ENCODE measurements at regions not wholly inside any gene's neighbourhood (a gene's known extent, or its start where the extent isn't known, plus 50 kb on each side); places are given as distances from the start of the nearest gene placed in this dataset.

DNA sequence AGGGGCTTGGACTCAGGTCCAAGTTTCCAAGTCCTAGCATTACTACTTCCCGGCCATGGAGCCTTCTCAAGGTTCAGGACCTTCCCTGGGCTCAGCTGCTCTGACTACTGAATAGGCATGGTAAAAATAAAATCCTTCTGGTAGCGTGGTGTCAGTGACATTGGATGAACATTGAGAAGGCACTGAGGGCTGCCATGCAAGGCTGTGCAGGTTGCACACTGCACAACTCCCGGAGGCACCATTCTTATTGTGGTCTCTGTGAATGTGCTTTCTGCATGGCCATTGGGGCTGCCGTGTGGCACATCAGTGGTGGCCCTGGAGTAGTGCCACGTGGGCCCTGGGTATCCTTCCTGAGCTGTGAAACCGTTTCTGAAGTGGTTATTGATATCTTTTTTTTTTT lies 250.2 kb upstream of the CIBAR2 start:
- DNase-seq (ENCODE audit: low read depth) = no peak

- no peak for DNase-seq (ENCODE audit: low read depth)
Measured at GRCh38 chr16:85363427-85363826, 249.7 kb upstream of the GSE1 start.

GRCh38 chr16:85363881-85364280 lies 249.2 kb upstream of the GSE1 start:
- DNase-seq (ENCODE audit: low read depth) = no peak

DNA sequence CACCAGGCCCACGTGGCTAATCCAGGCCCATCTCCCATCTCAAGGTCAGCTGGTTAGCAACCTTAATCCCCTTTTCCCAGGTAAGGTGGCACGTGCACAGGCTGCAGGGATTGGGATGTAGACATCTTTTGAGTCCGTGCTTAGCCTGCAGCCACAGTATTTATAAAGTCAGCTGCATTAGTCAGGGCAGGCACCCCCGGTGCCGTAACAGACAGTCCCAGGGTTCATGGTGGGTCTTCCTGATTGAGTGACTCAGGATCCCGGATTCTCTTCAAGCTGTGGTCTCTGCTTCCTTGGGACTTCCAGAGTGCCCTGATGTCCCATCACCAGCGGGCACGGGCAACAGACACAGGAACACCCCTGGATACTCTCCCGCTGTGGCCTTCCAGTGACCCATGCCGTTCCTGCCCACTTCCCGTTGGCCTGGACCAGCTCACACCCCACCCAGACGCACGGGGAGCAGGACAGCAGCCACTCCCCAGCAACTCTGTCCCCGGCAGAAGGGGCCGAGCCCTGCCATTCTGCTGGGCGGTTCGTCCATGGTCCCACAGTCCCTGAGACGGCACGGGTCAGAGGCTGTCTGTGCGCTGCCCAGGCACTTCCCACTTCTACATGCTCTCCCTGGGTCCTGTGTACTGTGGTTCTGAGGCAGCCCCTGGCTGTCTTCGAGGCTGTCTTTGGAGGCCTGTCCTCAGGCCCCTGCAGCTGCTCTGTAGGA lies 248.6 kb upstream of the GSE1 start:
- DNase-seq (ENCODE audit: low read depth) = no peak

DNA sequence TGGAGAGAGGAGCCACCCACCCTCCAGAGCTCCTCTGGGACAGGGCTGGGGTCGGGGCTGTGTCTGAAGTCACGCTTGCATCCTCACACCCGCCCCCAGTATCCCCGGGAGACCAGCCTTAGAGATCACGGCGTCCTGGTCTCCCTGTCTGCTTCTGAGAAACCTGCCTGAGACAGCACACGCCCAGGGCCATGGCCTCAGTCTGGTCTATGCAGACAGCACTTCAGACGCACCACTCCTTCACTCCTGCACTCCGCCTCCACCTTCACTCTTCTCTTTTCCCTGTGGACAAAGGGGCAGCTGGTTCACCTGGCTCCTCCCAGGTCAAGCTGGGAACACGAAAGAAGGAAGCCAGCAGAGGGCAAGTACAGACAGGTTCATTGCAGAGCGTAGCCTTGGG lies 248.0 kb upstream of the GSE1 start:
- no peak for DNase-seq (ENCODE audit: low read depth)

DNA sequence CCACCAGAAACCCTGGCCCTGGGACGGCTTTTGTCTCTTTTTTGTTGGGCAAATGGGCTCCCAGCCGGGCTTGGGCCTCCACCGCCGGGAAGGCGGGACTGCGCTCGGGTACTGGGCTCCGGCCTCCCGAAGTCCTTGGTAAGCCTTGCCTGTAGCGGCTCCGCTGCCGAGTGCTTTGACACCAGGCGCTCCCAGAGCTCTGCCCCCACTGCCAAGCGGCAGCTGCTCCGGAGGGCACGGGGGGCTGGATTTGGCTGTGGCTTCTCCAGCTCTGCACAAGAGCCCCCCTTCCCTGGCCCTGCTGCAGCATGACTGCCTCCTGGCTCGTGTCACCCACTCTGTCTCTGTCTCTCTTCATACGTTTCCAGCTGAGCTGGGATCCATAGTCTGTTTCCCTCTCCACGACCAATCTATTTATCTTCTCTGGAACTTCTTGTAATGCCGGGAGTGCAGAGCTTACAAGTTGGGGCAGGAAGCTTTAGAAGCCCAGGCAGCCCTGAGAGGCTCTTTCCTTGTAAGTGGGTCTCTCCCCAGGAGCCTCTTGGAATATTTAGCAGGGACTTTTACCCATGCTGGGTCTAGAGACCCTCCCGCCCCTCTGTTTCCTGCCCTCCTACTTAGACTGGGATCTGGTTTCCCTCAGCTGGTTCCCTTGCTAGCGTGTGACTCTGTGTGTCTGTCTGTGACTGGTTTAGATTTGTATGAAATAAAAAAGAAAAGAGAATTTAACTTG lies 246.9 kb upstream of the GSE1 start:
- DNase-seq (ENCODE audit: low read depth) = no peak

DNA sequence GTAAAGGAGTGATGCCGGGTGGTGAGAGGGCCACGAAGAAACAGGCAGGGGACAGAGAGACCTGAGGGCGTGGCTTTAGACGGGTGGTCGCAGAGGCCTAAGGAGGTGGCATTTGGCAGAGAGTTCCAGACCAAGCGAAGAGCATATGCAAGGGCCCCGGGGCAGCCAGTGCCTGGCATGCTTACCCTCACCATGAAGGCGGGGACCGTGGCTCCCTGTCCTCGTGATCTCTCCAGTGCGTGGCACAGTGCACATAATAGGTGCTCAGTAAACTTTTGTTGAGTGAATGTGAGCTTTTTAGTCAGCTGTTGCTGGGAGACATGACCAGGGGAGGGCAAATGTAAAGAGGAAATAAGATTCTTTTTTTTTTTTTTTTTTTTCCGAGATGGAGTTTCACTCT lies 245.6 kb upstream of the GSE1 start:
- no peak for DNase-seq (ENCODE audit: low read depth)

DNA sequence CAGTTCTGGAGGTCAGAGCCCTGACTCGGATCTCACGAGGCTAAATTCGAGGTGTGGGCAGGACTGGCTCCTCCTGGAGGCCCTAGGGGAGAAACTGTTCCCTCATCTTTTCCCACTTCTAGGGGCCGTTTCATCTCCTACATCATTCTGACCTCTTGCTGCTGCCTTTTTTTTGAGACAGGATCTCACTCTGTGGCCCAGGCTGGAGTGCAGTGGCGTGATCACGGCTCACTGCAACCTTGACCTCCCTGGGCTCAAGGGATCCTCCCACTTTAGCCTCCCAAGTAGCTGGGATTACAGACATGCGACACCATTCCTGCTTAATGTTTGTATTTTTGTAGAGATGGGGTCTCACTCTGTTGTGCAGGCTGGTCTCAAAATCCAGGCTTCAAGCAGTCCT lies 244.1 kb upstream of the GSE1 start:
- no peak for DNase-seq (ENCODE audit: low read depth)

DNA sequence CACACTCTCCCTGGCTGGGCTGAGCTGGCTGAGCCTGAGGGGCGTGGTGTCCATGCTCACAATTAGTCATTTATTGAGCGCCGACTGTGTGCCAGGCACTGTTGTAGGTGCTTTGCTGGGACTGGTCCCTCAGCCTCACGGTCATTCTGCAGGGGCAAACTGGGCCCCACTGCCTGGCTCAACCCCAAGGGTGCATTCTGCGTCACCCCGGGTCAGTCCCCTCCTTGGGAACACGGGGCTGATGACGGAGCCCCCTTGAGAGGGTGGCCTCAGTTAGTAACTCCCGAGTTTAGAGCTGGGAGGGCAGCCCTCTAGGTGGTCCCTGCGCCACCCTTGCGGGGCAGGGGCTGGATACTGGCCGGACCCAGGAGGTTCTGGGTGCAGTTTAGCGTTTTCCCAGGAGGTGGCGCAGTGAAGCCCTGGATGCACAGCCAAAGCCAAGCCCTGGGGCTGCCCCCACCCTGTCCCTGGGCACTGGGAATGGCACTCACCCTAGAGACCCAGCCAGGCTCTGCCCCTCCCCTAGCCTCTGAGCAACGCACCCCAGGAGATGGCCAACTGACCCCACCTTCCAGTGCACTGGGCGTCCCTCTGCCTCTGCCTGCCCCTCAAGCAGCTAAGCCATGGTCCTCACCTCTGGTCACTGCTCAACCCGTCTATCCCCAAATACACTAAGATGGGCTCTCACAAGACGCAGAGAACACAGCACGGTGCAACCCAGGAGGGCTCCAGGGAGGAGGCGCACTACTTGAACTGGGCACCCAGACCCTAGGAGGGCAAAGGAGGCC lies 243.2 kb upstream of the GSE1 start:
- no peak for DNase-seq (ENCODE audit: low read depth)

DNA sequence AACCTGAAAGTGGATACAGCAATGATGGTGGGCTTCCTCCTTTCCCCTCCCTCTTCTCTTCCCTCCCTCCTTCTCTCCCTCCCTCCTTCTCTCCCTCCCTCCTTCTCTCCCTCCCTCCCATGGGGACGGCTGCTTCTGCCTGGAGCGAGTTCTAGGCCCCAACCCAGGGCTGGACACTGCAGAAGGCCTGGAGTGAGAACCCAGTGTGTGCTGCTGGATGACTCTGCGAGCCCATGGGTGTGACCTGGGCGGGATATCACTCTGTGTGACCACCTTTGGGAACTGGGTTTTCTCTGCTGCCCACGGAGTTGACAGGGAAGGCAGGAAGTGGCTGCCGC lies 242.6 kb upstream of the GSE1 start:
- DNase-seq (ENCODE audit: low read depth) = no peak

- no peak for DNase-seq (ENCODE audit: low read depth)
Measured at GRCh38 chr16:85370881-85371651, 242.1 kb upstream of the GSE1 start.

GRCh38 chr16:85371948-85372347 lies 241.2 kb upstream of the GSE1 start:
- DNase-seq (ENCODE audit: low read depth) = no peak

DNA sequence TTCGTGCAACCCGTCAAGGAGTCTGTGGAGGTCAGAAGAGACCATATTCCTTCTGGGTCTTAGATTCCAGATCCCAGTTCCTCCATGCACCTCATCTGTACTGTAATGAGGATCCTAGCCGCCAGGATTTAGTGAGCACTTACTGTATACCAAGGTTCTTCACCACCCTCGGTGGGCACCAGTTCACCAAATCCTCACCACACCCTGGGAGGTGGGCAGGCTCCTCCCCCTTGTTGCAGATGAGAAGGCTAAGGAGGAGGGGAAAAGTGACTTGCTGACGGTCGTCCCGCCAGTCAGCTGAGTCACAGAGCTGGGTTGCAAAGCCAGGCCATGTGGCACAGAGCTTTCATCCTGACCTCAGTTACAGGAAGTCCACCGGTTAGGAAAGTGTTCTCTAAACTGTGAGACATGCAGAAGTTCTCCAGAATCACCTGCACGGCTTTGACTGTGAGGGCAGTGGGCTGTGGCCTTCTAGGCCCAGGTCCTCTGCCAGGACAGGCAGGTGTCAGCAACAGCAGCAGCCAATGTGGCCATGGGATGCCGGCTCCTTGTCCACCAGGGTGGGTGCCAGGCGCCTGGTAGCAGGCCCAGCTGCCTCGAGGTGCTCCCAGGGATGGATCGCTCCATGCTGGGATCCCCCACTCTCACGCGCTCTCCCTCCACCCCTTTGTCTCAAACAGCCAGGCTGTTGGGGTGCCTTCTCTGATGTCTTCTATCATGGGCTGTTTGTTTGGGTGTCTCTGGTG lies 240.3 kb upstream of the GSE1 start:
- no peak for DNase-seq (ENCODE audit: low read depth)

DNA sequence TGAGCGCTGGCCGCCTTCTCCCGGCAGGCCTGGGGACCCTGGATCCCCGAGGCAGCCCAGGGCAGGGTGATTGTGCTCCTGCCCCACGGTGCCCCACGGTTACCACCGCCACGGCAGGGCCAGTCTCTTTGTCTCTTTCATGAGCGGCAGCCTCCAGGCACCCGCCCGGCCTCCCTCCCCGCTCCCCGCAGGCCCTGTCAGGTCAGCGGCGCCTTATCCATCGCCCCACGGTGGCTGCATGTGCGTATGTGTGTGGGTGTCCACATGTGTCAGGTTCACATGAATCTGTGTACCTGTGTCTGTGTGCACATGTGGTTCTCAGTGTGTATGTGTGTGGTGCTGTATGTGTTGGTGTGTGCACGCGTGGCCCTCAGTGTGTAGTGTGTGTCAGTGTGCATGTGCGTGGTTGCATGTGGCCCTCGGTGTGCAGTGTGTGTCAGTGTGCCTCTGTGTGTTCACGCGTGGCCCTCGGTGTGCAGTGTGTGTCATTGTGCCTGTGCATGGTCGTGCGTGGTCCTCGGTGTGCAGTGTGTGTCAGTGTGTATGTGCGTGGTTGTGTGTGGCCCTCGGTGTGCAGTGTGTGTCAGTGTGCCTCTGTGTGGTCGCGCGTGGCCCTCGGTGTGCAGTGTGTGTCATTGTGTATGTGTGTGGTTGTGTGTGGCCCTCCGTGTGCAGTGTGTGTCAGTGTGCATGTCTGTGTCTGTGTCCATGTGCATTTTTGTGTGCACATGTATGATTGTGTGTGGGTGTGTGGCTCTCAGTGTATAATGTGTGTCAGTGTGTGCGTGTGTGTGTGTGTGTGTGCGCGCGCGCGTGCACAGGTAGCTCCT lies 239.2 kb upstream of the GSE1 start:
- DNase-seq (ENCODE audit: low read depth) = no peak

DNA sequence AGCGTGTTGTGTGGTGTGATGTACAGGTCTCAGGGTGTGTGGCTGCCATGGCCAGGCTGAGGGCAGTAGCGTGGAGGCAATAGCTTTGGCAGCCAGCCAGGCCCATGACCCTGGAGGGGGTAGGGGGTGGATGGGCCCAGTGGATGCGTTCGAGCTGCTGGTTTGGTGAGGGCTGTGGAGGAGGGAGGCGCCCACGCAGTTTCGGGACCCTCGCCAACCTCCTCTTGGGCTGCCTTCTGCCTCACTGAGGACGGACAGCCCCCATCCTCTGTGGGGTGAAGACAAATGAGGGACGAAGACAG lies 238.6 kb upstream of the GSE1 start:
- DNase-seq (ENCODE audit: low read depth) = no peak

DNA sequence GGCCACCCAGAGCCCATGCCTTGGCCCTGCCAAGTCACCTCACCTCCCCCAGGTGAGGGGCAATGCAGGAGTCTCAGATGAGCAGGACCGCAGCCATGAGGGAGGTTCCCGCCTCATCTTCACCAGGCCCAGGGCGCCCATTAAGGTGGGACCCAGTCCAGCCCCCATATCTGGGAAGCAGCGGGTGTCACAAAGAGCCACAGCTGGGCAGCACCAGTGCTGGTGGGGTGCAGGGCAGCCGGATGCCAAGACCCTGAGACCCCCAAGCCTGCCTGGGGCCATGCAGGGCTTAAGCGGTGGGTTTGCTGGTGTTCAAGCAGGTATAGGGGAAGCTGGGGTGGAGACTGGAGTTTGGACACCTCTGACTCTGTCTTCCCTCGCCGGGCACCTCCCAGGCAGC lies 237.8 kb upstream of the GSE1 start:
- no peak for DNase-seq (ENCODE audit: low read depth)

GRCh38 chr16:85376292-85377095 lies 236.6 kb upstream of the GSE1 start:
- no peak for DNase-seq (ENCODE audit: low read depth)

DNA sequence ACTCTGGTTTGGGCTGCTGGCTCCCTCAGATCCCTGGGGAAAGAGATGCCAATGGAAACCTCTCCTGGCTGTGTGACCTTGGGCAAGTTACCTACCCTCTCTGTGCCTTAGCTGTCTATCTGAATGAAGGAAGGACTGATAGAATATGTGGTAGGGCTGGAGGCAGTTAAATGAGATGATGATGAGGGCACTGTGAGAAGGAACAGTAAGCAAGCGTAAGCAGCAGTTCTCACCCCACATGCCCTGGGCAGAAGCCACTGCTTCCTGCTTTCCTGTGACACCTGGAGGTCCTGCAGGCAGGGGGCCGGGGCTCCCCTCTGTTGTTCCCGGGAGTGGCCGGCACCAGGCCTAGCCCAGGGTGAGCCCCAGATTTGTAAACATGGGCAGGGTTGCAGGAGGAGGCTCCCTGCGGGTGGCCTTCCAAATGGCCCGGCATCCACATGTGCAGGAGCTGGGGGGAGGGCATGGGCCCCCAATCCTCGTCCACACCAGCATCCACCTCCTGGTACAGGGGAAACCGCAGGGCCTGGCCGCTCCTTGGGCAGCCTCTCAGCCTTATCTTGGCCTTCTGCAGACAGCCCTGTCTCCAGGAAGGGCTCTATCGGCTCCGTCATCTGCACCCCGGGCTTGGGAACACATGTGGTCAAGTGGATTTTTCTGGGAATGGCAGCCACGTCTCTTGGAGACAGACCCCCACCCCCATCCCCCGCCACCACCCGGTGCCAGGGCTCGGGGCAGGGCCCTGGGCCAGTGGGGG lies 235.6 kb upstream of the GSE1 start:
- no peak for DNase-seq (ENCODE audit: low read depth)

Data from HS-27A (cell line).